CD14-positive monocyte (primary cell): ENCODE measurements at regions not wholly inside any gene's neighbourhood (a gene's known extent, or its start where the extent isn't known, plus 50 kb on each side); places are given as distances from the start of the nearest gene placed in this dataset.

Experiments used
- DNase-seq, 3 donors: peaks; one replicate each; pipeline ENCODE4 v3.0.0-alpha.2; 2011 to 2022
- H2AFZ ChIP-seq: 2 replicates; pipeline ENCODE4 v1.6.0; 2012; ENCODE audit warnings: mild to moderate bottlenecking, low read depth, low read length, inconsistent platforms; ENCODE audit not compliant: insufficient read depth, poor library complexity, severe bottlenecking
- H3K27ac ChIP-seq, 2 donors: 1 replicate in 1 of 2; 2 replicates in 1 of 2; pipeline ENCODE4 v1.5.1; 2012 to 2013; ENCODE audit warnings: low read length in 2 of 2, control low read depth in 1 of 2, inconsistent platforms in 1 of 2, low read depth in 1 of 2, mild to moderate bottlenecking in 1 of 2
- H3K27me3 ChIP-seq, 2 donors: one replicate each; pipeline versions ENCODE4 v1.6.0 to v1.6.1; 2011 to 2013; ENCODE audit warnings: low read length in 2 of 2; ENCODE audit not compliant: control insufficient read depth in 2 of 2, insufficient read depth in 2 of 2
- H3K36me3 ChIP-seq, 2 donors: replicated peaks in 1 of 2; 1 replicate in 1 of 2; 2 replicates in 1 of 2; pipeline versions ENCODE4 v1.5.1 to v1.6.1; 2012 to 2013; ENCODE audit warnings: low read length in 2 of 2, control low read depth in 1 of 2, inconsistent platforms in 1 of 2, mild to moderate bottlenecking in 1 of 2; ENCODE audit not compliant: insufficient read depth in 2 of 2, control insufficient read depth in 1 of 2
- H3K4me1 ChIP-seq, 2 donors: 1 replicate in 1 of 2; 2 replicates in 1 of 2; pipeline versions ENCODE4 v1.5.1 to v1.6.1; 2012 to 2013; ENCODE audit warnings: low read length in 2 of 2, control low read depth in 1 of 2, inconsistent platforms in 1 of 2, mild to moderate bottlenecking in 1 of 2, moderate library complexity in 1 of 2; ENCODE audit not compliant: insufficient read depth in 2 of 2, control insufficient read depth in 1 of 2
- H3K4me2 ChIP-seq: replicated peaks from 2 replicates; pipeline ENCODE3; 2012; ENCODE audit warnings: low read length, moderate library complexity, mild to moderate bottlenecking; ENCODE audit not compliant: poor library complexity, severe bottlenecking; ENCODE audit errors: extremely low read depth
- H3K4me3 ChIP-seq, 3 experiments: fragments of 200-600 bp in 1 of 3; sonication (generic) in 1 of 3; replicated peaks in 1 of 3; 1 replicate in 2 of 3; 2 replicates in 1 of 3; pipeline ENCODE4 v1.5.1; 2011 to 2013; ENCODE audit warnings: low read length in 3 of 3, mild to moderate bottlenecking in 3 of 3, control low read depth in 2 of 3, low read depth in 2 of 3, inconsistent platforms in 1 of 3, moderate library complexity in 1 of 3
- H3K79me2 ChIP-seq: 2 replicates; pipeline ENCODE4 v1.6.0; 2012; ENCODE audit warnings: mild to moderate bottlenecking, control low read depth, inconsistent platforms, low read length, moderate library complexity; ENCODE audit not compliant: insufficient read depth
- H3K9ac ChIP-seq: 2 replicates; pipeline ENCODE4 v1.6.0; 2017; ENCODE audit warnings: low read length, mild to moderate bottlenecking; ENCODE audit not compliant: insufficient read depth, poor library complexity, severe bottlenecking
- H3K9me3 ChIP-seq, 2 donors: replicated peaks in 1 of 2; 1 replicate in 1 of 2; 2 replicates in 1 of 2; pipeline versions ENCODE4 v1.5.1 to v1.6.1; 2012 to 2013; ENCODE audit warnings: low read length in 2 of 2, control low read depth in 1 of 2; ENCODE audit not compliant: control insufficient read depth in 1 of 2, insufficient read depth in 1 of 2
- H4K20me1 ChIP-seq: 2 replicates; pipeline ENCODE4 v1.6.0; 2012; ENCODE audit warnings: mild to moderate bottlenecking, low read length, control low read depth, moderate library complexity; ENCODE audit not compliant: insufficient read depth
- H3K27ac Mint-ChIP-seq, 7 donors: one replicate each; pipeline ENCODE4 v1.8.0; 2020; ENCODE audit warnings: mild to moderate bottlenecking in 7 of 7, mixed read lengths in 7 of 7, moderate library complexity in 6 of 7, inconsistent platforms in 2 of 7
- H3K27me3 Mint-ChIP-seq, 3 donors: one replicate each; pipeline ENCODE4 v1.8.0; 2021 to 2022; ENCODE audit warnings: low read depth in 3 of 3, mild to moderate bottlenecking in 3 of 3, mixed read lengths in 3 of 3, moderate library complexity in 3 of 3, inconsistent platforms in 1 of 3
- H3K36me3 Mint-ChIP-seq, 2 donors: one replicate each; pipeline ENCODE4 v1.8.0; 2020; ENCODE audit warnings: mixed read lengths in 2 of 2, inconsistent platforms in 1 of 2, mild to moderate bottlenecking in 1 of 2
- H3K4me1 Mint-ChIP-seq: one replicate; pipeline ENCODE4 v1.8.0; 2020; ENCODE audit warnings: mild to moderate bottlenecking, mixed read lengths
- H3K4me3 Mint-ChIP-seq, 2 donors: one replicate each; pipeline ENCODE4 v1.8.0; 2020; ENCODE audit warnings: mild to moderate bottlenecking in 2 of 2, mixed read lengths in 2 of 2, moderate library complexity in 1 of 2
- H3K9me3 Mint-ChIP-seq, 7 donors: one replicate each; pipeline ENCODE4 v1.8.0; 2020 to 2022; ENCODE audit warnings: mixed read lengths in 7 of 7, mild to moderate bottlenecking in 6 of 7, moderate library complexity in 6 of 7, inconsistent platforms in 2 of 7
- CTCF ChIP-seq: fragments of 200-600 bp; IDR thresholded peaks from one replicate; pipeline ENCODE4 v1.8.0; 2022; ENCODE audit warnings: antibody characterized with exemption, mild to moderate bottlenecking
- WGBS: methylation state at CpG from one replicate; pipeline ENCODE4 v1.1.5; 2013; ENCODE audit warnings: missing lambda C conversion rate; ENCODE audit not compliant: insufficient coverage; 5-methylcytosine and 5-hydroxymethylcytosine counted together
- intact Hi-C, 2 donors: fragments of 100-400 bp; cut with micrococcal nuclease; formaldehyde crosslinking; loops; one replicate each; pipeline versions ENCODE4 v1.15.0 to v1.15.1; 2023

- Histone ChIP-seq H2AFZ (no peak overlapping the region), H3K9me3 (peaks cover 18 to 26% of the 10 kb centered on the region in 2 donors), H3K4me1 (no peaks in the 10 kb centered on the region), H3K4me2 (no peak overlapping the region), H3K36me3 (no peaks in the 10 kb centered on the region), H3K9ac (no peak overlapping the region), H3K27ac (no peak overlapping the region), H4K20me1 (no peaks in the 10 kb centered on the region), H3K4me3 (no peak overlapping the region), H3K79me2 (no peaks in the 10 kb centered on the region), H3K27me3 (no peaks in the 10 kb centered on the region)
- intact Hi-C loops, result no loop called here
- no peak for TF ChIP-seq CTCF
- Mint-ChIP-seq H3K36me3 (no peaks in the 10 kb centered on the region), H3K27me3 (peaks cover 0 to 1% (median 0%) of the 10 kb centered on the region in 3 donors), H3K4me1 (no peaks in the 10 kb centered on the region), H3K4me3 (no peak overlapping the region), H3K9me3 (peaks cover 10 to 30% (median 21%) of the 10 kb centered on the region in 7 donors), H3K27ac (no peak overlapping the region)
- no peak for DNase-seq
- no CpG with 5 or more reads among the region's 3 CpGs for WGBS
These were observed 389.1 kb downstream of the XPNPEP1 start for GRCh38 chr10:109534193-109534592.

DNA sequence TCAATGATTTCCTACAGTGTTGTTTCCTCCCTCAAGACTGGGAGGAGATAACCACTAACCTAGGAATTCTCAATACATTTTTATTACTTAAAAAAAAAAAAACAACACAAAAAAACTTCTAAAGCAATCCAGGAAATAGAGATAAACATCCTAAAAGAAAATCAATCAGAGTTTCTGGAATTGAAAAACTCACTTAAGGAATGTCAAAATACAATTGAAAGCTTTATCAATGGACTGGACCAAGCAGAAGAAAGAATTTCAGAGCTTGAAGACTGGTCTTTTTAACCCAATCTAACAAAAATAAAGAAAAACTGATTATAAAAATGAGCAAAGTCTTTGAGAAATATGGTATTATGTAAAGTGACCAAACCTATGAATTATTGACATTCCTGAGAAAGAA, 394.1 kb downstream of the XPNPEP1 start:
- H3K4me2 ChIP-seq, result no peak overlapping the region
- H3K4me1 Mint-ChIP-seq, result no peaks in the 10 kb centered on the region
- H3K27me3 Mint-ChIP-seq, result no peaks in the 10 kb centered on the region
- no peaks in the 10 kb centered on the region for H3K36me3 ChIP-seq
- no peak for DNase-seq
- no peak overlapping the region for H3K27ac ChIP-seq
- H3K4me3 ChIP-seq, result no peak overlapping the region
- no peaks in the 10 kb centered on the region for H3K36me3 Mint-ChIP-seq
- peaks cover 31 to 41% of the 10 kb centered on the region in 2 donors for H3K9me3 ChIP-seq
- H3K4me1 ChIP-seq, result no peaks in the 10 kb centered on the region
- no peaks in the 10 kb centered on the region for H4K20me1 ChIP-seq
- no peaks in the 10 kb centered on the region for H3K79me2 ChIP-seq
- intact Hi-C loops, result no loop called here
- H2AFZ ChIP-seq, result no peak overlapping the region
- TF ChIP-seq CTCF, result no peak
- H3K9ac ChIP-seq, result no peak overlapping the region
- no peaks in the 10 kb centered on the region for H3K27me3 ChIP-seq
- no peak overlapping the region for H3K4me3 Mint-ChIP-seq
- H3K27ac Mint-ChIP-seq, result no peak overlapping the region
- peaks cover 5 to 44% (median 31%) of the 10 kb centered on the region in 7 donors for H3K9me3 Mint-ChIP-seq
